ENCODE measurements at regions not wholly inside any gene's neighbourhood (a gene's known extent, or its start where the extent isn't known, plus 50 kb on each side); places are given as distances from the start of the nearest gene placed in this dataset.

DNA sequence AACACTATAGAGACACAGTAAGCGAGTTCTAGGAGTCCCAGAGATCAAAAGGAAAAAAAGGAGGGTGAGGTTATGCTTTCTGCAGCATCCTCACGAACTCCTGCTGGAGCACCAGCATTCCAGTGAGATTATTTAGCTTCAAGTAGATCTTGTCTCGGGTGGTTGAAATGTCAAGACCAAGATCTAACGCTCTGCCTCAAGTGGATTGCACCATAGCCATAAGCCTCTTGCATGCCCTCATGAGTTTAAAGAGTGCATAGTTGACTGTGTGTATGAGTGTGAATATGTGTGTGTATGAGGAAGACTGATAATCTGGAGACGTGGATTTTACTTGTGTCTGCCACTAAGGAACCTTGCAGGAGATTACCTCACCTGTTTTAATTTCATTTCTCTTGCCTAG, 335.3 kb upstream of the ADAMTSL1 start:
- Histone ChIP-seq H3K4me3 (no peak overlapping the region), H3K27ac (no peak overlapping the region), H3K9me3 (no peaks in the 10 kb centered on the region), H3K4me1 (no peaks in the 10 kb centered on the region), H3K36me3 (no peaks in the 10 kb centered on the region), H3K27me3 (peaks cover 0 to 5% (median 0%) of the 10 kb centered on the region in 7 donors)
- WGBS, 2 donors, result 47 to 53% methylated on average over 5 of the region's 5 CpGs
- TF ChIP-seq, protein P1, sequence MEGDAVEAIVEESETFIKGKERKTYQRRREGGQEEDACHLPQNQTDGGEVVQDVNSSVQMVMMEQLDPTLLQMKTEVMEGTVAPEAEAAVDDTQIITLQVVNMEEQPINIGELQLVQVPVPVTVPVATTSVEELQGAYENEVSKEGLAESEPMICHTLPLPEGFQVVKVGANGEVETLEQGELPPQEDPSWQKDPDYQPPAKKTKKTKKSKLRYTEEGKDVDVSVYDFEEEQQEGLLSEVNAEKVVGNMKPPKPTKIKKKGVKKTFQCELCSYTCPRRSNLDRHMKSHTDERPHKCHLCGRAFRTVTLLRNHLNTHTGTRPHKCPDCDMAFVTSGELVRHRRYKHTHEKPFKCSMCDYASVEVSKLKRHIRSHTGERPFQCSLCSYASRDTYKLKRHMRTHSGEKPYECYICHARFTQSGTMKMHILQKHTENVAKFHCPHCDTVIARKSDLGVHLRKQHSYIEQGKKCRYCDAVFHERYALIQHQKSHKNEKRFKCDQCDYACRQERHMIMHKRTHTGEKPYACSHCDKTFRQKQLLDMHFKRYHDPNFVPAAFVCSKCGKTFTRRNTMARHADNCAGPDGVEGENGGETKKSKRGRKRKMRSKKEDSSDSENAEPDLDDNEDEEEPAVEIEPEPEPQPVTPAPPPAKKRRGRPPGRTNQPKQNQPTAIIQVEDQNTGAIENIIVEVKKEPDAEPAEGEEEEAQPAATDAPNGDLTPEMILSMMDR (IDR thresholded peaks at IDR 0.05), result no peak
- no peak for ATAC-seq
- no peak for DNase-seq
- intact Hi-C loops (cut with DNase I), result loop anchor here in 1 of 10 donors (10.0 kb wide), 1 partner anchor 324 kb away; no protein-coding TSS in a partner anchor

- Histone ChIP-seq H3K27ac (no peak overlapping the region), H3K4me3 (no peak overlapping the region), H3K36me3 (no peaks in the 10 kb centered on the region), H3K27me3 (peaks cover 0 to 7% (median 0%) of the 10 kb centered on the region in 7 donors), H3K4me1 (no peaks in the 10 kb centered on the region), H3K9me3 (no peaks in the 10 kb centered on the region)
- ATAC-seq (no peak), DNase-seq (no peak)
- WGBS, 2 donors, result 85 to 88% methylated on average over 2 of the region's 2 CpGs
- TF ChIP-seq, protein P1 (IDR thresholded peaks at IDR 0.05), result no peak
- intact Hi-C loops (cut with DNase I), result loop anchor here in 3 of 10 donors (10.0 kb wide), 2 partner anchors 327 to 337 kb away; no protein-coding TSS in a partner anchor
These were observed 332.3 kb upstream of the ADAMTSL1 start for GRCh38 chr9:18141681-18142080.

DNA sequence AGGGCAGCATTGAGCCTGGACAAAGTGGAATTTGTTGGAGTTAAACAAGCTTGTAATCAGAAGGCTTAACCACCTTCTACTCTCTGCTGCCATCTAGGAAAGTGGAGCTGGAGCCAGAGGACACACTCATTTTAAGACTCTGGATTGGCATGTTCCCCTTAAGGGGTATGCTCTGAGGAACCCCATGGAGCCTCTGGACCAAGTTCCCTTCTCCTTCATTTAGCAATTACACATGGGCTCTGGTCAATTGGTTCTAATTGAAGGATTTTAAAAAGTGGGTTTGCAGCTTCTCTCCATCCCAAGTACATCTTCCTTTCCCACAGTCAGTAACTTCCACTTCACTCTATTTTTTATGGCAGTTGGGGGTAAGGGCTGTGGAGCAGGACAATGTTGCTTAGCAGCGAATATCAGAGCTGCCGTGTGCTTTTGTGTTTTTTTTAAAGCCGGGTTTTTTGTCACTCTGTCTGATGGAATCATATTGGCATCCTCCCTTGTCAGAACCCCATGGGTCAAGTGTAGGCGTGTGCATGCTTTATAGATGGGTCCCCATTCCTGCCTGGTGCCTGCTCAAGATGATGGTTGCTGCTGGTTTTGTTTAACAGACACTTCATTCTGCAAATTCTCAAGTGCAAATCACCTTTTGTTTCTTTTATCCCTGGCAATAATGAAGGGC, 330.7 kb upstream of the ADAMTSL1 start:
- no peak for DNase-seq
- H3K36me3 ChIP-seq, result no peaks in the 10 kb centered on the region
- intact Hi-C loops (cut with DNase I), result loop anchor here in 3 of 10 donors (10.0 kb wide), 2 partner anchors 328 to 338 kb away; no protein-coding TSS in a partner anchor
- no peak for ATAC-seq
- H3K27ac ChIP-seq, result no peak overlapping the region
- TF ChIP-seq, protein P1 (IDR thresholded peaks at IDR 0.05), result peak in 6 of 9 donors; percentile 15 to 30 (median 18)
- 73 to 84% methylated on average over 4 of the region's 4 CpGs for WGBS, 2 donors
- H3K9me3 ChIP-seq, result no peaks in the 10 kb centered on the region
- peaks cover 0 to 7% (median 0%) of the 10 kb centered on the region in 7 donors for H3K27me3 ChIP-seq
- no peak overlapping the region for H3K4me3 ChIP-seq
- H3K4me1 ChIP-seq, result no peaks in the 10 kb centered on the region

DNA sequence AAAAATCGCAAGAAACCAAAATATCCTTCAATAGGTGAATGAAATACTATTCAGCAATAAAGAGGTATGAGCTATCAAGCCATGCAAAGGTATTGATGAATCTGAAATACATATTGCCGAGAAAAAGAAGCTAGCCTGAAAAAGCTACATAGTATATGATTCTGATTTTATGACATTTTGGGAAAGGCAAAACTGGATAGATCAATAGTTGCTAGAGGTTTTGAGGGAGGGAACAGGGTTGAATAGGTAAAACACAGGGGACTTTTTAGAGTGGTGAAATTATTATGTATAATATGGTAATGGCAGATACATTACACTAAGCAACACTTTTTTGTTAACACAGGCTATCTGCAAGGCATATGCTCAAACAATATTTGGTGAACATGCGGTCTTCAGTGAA, 327.6 kb upstream of the ADAMTSL1 start:
- H3K4me1 ChIP-seq, result no peaks in the 10 kb centered on the region
- ATAC-seq (no peak), DNase-seq (no peak)
- TF ChIP-seq, protein P1 (IDR thresholded peaks at IDR 0.05), result no peak
- H3K36me3 ChIP-seq, result no peaks in the 10 kb centered on the region
- no peak overlapping the region for H3K27ac ChIP-seq
- H3K4me3 ChIP-seq, result no peak overlapping the region
- H3K27me3 ChIP-seq, result peaks cover 0 to 5% (median 0%) of the 10 kb centered on the region in 7 donors
- WGBS, 2 donors, result 89 to 94% methylated on average over 3 of the region's 3 CpGs
- H3K9me3 ChIP-seq, result no peaks in the 10 kb centered on the region
- intact Hi-C loops (cut with DNase I), result loop anchor here in 3 of 10 donors (10.0 kb wide), 2 partner anchors 332 to 342 kb away; no protein-coding TSS in a partner anchor
